DMS153 (cell line): ENCODE measurements at regions not wholly inside any gene's neighbourhood (a gene's known extent, or its start where the extent isn't known, plus 50 kb on each side); places are given as distances from the start of the nearest gene placed in this dataset.
A peak's percentile ranks its signal among the peaks of the same experiment; 100 is the strongest.
"Not testable (repeated sequence)": the region's sequence is repeated elsewhere in the genome, so short reads cannot be mapped to it uniquely, and the experiment has no call there.

Experiments
- DNase-seq: peaks from one replicate; lab custom pipeline; 2025; lab: John Stamatoyannopoulos, UW

- no peak for DNase-seq
Measured at GRCh38 chr1:102174259-102174863, 177.6 kb upstream of the OLFM3 start.

DNA sequence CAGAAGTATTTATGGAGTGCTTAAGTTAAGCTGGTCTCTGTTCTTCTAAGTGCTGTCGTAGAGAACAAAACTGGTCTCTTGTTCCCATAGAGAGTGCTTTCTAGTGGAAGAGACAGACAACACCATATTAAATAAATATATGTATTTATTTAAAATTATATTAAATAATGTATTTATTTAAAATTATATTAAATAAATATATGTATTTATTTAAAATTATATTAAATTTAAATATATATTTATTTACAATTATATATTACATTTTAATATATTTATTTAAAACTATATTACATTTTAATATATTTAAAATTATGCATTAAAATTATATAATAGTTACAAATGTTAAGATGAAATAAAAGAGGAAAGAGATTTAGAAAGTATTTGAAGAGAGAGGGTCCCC is 175.5 kb upstream of the OLFM3 start:
- no peak for DNase-seq

- peak; percentile 36 for DNase-seq
Measured at GRCh38 chr1:102163799-102164198, 167.1 kb upstream of the OLFM3 start.

GRCh38 chr1:102151242-102151641 is 154.5 kb upstream of the OLFM3 start:
- no peak for DNase-seq

DNA sequence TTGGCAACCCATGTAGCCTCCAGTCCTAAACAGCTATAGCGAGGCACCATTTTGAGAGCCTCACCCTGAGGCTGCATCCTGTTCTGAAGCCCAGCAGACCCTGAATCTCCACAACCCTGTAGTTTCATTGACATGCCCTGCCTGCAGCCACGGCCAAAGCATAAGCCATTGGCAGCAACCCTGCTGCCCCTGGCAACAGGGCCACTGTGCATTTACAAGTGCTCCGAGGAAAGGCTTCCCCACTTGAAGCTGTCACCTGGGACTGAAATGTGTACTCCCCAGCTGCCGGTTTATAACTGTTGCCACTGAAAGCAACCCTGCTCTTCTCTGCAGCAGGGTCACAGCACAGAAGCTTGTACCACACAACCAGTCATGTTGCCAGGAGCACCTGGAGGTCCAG is 124.2 kb upstream of the OLFM3 start:
- DNase-seq = peak; percentile 82

DNA sequence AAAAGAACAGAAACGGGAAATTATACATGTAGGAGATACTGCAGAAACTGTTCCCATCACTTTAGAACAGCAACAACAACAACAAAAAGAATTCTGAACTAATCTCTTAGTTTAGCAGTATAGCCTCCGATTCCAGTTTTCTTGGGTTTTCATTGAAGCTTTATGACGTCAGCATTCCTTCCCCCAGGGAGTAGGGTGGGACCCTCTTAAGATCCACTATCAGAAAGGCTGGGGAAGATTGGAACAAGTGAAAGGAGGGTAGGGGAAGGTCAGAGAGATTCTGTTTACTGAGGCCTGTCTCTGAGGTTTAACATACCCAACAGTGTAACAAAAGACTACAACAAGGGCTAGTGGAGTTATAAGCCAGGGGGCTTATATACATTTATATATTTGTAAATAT is 121.4 kb upstream of the OLFM3 start:
- DNase-seq = no peak

- DNase-seq = no peak
Measured at GRCh38 chr1:102110586-102110985, 113.9 kb upstream of the OLFM3 start.

DNA sequence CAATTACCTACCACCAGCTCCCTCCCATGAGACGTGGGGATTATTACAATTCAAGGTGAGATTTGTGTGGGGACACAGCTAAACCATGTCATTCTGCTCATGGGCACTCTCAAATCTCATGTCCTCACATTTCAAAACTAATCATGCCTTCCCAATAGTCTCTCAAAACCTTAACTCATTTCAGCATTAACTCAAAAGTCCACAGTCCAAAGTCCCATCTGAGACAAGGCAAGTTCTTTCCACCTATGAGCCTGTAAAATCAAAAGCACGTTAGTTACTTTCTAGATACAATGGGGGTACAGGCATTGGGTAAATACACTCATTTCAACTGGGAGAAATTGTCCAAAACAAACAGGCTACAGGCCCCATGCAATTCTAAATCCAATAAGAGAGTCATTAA is 112.8 kb upstream of the OLFM3 start:
- not testable (repeated sequence) for DNase-seq

DNA sequence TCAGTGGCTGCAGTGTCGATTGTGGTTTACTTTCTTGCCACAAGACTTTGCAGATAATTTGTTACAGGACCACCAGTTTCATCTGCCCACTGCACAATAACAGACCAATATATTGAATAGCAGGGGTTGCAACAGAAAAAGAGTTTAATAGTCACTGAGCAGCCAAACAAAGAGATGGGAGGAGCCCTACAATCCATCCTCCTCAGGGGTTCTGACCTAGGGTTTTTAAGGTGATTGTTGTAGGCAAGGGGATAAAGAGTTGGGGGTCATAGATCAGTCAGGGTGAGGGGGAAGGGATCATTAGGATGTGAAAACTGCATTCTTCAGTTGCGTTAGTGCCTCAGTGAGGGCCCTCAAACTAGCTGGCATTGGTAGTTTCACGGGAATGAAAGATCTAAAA is 110.7 kb upstream of the OLFM3 start:
- no peak for DNase-seq

GRCh38 chr1:102105931-102106550 is 109.3 kb upstream of the OLFM3 start:
- no peak for DNase-seq

GRCh38 chr1:102103646-102104045 is 106.9 kb upstream of the OLFM3 start:
- DNase-seq = no peak

DNA sequence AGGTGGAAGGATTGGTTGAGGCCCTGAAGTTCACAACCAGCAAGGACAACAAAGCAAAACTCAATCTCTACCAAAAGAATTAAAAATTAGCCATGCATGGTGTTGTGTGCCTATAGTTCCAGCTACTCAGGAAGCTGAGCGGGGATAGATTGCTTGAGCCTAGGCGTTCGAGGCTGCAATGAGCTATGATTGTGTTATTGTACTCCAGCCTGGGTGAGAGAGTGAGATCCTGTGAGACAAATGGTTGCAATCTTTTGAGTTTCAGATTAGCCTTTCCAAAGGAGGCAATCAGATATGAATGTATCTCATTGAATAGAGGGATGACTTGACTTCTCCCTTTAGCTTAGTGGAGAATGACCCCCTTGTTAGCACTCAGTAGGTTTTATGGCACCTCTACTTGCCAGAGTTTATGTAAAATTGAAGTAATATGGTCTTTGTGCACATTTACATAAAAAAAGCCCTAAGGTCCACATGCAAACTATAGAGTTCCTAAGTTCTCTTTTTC is 105.6 kb upstream of the OLFM3 start:
- no peak for DNase-seq

- no peak for DNase-seq
Measured at GRCh38 chr1:102100666-102101065, 103.9 kb upstream of the OLFM3 start.

GRCh38 chr1:102099916-102100315 is 103.2 kb upstream of the OLFM3 start:
- no peak for DNase-seq

GRCh38 chr1:102098536-102098935 is 101.8 kb upstream of the OLFM3 start:
- DNase-seq = no peak

DNA sequence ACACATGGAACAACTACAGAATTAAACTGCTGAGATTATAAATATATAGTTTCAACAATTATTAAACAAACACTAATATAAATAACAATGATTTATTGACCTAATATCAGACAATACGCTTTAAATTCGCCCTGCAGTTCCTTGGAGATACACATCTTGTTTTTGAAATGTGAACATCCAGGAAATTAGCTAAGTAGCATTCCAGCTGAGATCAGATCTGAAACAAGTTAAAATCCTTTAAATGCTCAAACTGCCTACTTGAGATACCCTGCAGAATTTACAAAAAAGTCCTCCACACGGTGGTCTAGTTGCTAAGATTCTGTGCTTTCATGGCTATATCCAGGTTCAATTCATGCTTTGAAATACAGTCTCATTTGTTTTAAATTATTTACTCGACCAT is 101.4 kb upstream of the OLFM3 start:
- no peak for DNase-seq

GRCh38 chr1:102097451-102097850 is 100.7 kb upstream of the OLFM3 start:
- DNase-seq = no peak

- no peak for DNase-seq
Measured at GRCh38 chr1:102096162-102096561, 99.4 kb upstream of the OLFM3 start.

- no peak for DNase-seq
Measured at GRCh38 chr1:102089791-102090190, 93.1 kb upstream of the OLFM3 start.

- DNase-seq = no peak
Measured at GRCh38 chr1:102085896-102086295, 89.2 kb upstream of the OLFM3 start.

DNA sequence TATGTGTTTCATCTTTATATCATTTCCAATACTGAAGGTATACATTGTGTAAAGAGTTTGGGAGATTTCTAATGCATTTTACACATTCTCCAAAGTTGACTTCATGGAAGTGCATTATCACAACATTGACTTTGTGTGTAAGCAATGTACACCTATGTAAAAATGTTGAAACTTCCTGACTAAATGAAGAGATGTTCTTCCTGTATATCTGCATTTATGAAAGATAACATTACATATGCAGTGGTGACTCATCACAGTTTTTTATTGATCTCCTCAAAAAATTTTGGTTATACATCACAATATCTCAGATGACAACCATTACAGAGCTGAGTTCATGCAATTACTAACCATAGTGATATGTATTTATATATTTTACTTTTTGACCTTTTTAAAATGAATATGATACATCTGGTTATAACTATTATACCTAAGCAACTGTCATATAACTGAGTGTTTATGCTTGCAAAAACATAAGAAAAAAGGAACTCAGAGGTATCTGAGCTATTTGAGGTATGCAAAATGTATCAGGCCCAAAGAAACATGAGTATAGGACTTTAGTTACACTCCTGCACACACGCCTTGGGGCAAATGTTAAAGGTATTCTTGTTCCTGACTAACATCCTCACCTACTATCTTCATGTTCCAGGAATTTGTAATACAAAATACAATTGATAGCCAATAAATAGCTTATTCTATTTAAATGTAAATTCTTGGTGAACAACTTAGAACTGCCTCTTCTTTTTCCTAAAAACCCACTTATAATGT is 88.2 kb upstream of the OLFM3 start:
- no peak for DNase-seq

DNA sequence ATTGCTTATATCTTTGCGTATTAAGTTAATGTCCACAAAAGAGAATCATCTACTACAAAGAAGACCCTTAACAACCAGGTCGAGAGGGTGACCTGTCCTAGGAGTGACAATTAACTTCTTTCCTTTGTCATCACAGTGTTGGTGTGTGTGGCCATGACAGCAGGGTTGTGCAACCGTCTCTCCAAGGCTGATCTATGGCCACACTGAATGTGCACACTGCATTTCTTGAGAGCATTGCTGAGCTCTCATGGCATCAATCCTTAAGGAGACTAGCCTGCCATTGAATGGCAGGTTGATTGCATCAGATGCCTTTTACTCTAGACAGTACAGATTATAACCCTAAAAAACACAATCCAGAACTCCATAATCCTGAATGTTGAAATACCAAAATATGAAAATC is 86.5 kb upstream of the OLFM3 start:
- no peak for DNase-seq

GRCh38 chr1:102074874-102075273 is 78.1 kb upstream of the OLFM3 start:
- DNase-seq = no peak
